CD14-positive monocyte (primary cell): ENCODE measurements at regions not wholly inside any gene's neighbourhood (a gene's known extent, or its start where the extent isn't known, plus 50 kb on each side); places are given as distances from the start of the nearest gene placed in this dataset.

ENCODE experiments used
- DNase-seq, 3 donors: peaks; one replicate each; pipeline ENCODE4 v3.0.0-alpha.2; 2011 to 2022
- H2AFZ ChIP-seq: 2 replicates; pipeline ENCODE4 v1.6.0; 2012; ENCODE audit warnings: mild to moderate bottlenecking, low read depth, low read length, inconsistent platforms; ENCODE audit not compliant: insufficient read depth, poor library complexity, severe bottlenecking
- H3K27ac ChIP-seq, 2 donors: 1 replicate in 1 of 2; 2 replicates in 1 of 2; pipeline ENCODE4 v1.5.1; 2012 to 2013; ENCODE audit warnings: low read length in 2 of 2, control low read depth in 1 of 2, inconsistent platforms in 1 of 2, low read depth in 1 of 2, mild to moderate bottlenecking in 1 of 2
- H3K27me3 ChIP-seq, 2 donors: one replicate each; pipeline versions ENCODE4 v1.6.0 to v1.6.1; 2011 to 2013; ENCODE audit warnings: low read length in 2 of 2; ENCODE audit not compliant: control insufficient read depth in 2 of 2, insufficient read depth in 2 of 2
- H3K36me3 ChIP-seq, 2 donors: replicated peaks in 1 of 2; 1 replicate in 1 of 2; 2 replicates in 1 of 2; pipeline versions ENCODE4 v1.5.1 to v1.6.1; 2012 to 2013; ENCODE audit warnings: low read length in 2 of 2, control low read depth in 1 of 2, inconsistent platforms in 1 of 2, mild to moderate bottlenecking in 1 of 2; ENCODE audit not compliant: insufficient read depth in 2 of 2, control insufficient read depth in 1 of 2
- H3K4me1 ChIP-seq, 2 donors: 1 replicate in 1 of 2; 2 replicates in 1 of 2; pipeline versions ENCODE4 v1.5.1 to v1.6.1; 2012 to 2013; ENCODE audit warnings: low read length in 2 of 2, control low read depth in 1 of 2, inconsistent platforms in 1 of 2, mild to moderate bottlenecking in 1 of 2, moderate library complexity in 1 of 2; ENCODE audit not compliant: insufficient read depth in 2 of 2, control insufficient read depth in 1 of 2
- H3K4me2 ChIP-seq: replicated peaks from 2 replicates; pipeline ENCODE3; 2012; ENCODE audit warnings: low read length, moderate library complexity, mild to moderate bottlenecking; ENCODE audit not compliant: poor library complexity, severe bottlenecking; ENCODE audit errors: extremely low read depth
- H3K4me3 ChIP-seq, 3 experiments: fragments of 200-600 bp in 1 of 3; sonication (generic) in 1 of 3; replicated peaks in 1 of 3; 1 replicate in 2 of 3; 2 replicates in 1 of 3; pipeline ENCODE4 v1.5.1; 2011 to 2013; ENCODE audit warnings: low read length in 3 of 3, mild to moderate bottlenecking in 3 of 3, control low read depth in 2 of 3, low read depth in 2 of 3, inconsistent platforms in 1 of 3, moderate library complexity in 1 of 3
- H3K79me2 ChIP-seq: 2 replicates; pipeline ENCODE4 v1.6.0; 2012; ENCODE audit warnings: mild to moderate bottlenecking, control low read depth, inconsistent platforms, low read length, moderate library complexity; ENCODE audit not compliant: insufficient read depth
- H3K9ac ChIP-seq: 2 replicates; pipeline ENCODE4 v1.6.0; 2017; ENCODE audit warnings: low read length, mild to moderate bottlenecking; ENCODE audit not compliant: insufficient read depth, poor library complexity, severe bottlenecking
- H3K9me3 ChIP-seq, 2 donors: replicated peaks in 1 of 2; 1 replicate in 1 of 2; 2 replicates in 1 of 2; pipeline versions ENCODE4 v1.5.1 to v1.6.1; 2012 to 2013; ENCODE audit warnings: low read length in 2 of 2, control low read depth in 1 of 2; ENCODE audit not compliant: control insufficient read depth in 1 of 2, insufficient read depth in 1 of 2
- H4K20me1 ChIP-seq: 2 replicates; pipeline ENCODE4 v1.6.0; 2012; ENCODE audit warnings: mild to moderate bottlenecking, low read length, control low read depth, moderate library complexity; ENCODE audit not compliant: insufficient read depth
- H3K27ac Mint-ChIP-seq, 7 donors: one replicate each; pipeline ENCODE4 v1.8.0; 2020; ENCODE audit warnings: mild to moderate bottlenecking in 7 of 7, mixed read lengths in 7 of 7, moderate library complexity in 6 of 7, inconsistent platforms in 2 of 7
- H3K27me3 Mint-ChIP-seq, 3 donors: one replicate each; pipeline ENCODE4 v1.8.0; 2021 to 2022; ENCODE audit warnings: low read depth in 3 of 3, mild to moderate bottlenecking in 3 of 3, mixed read lengths in 3 of 3, moderate library complexity in 3 of 3, inconsistent platforms in 1 of 3
- H3K36me3 Mint-ChIP-seq, 2 donors: one replicate each; pipeline ENCODE4 v1.8.0; 2020; ENCODE audit warnings: mixed read lengths in 2 of 2, inconsistent platforms in 1 of 2, mild to moderate bottlenecking in 1 of 2
- H3K4me1 Mint-ChIP-seq: one replicate; pipeline ENCODE4 v1.8.0; 2020; ENCODE audit warnings: mild to moderate bottlenecking, mixed read lengths
- H3K4me3 Mint-ChIP-seq, 2 donors: one replicate each; pipeline ENCODE4 v1.8.0; 2020; ENCODE audit warnings: mild to moderate bottlenecking in 2 of 2, mixed read lengths in 2 of 2, moderate library complexity in 1 of 2
- H3K9me3 Mint-ChIP-seq, 7 donors: one replicate each; pipeline ENCODE4 v1.8.0; 2020 to 2022; ENCODE audit warnings: mixed read lengths in 7 of 7, mild to moderate bottlenecking in 6 of 7, moderate library complexity in 6 of 7, inconsistent platforms in 2 of 7
- WGBS: methylation state at CpG from one replicate; pipeline ENCODE4 v1.1.5; 2013; ENCODE audit warnings: missing lambda C conversion rate; ENCODE audit not compliant: insufficient coverage; 5-methylcytosine and 5-hydroxymethylcytosine counted together
- intact Hi-C, 2 donors: fragments of 100-400 bp; cut with micrococcal nuclease; formaldehyde crosslinking; loops; one replicate each; pipeline versions ENCODE4 v1.15.0 to v1.15.1; 2023
- TF ChIP-seq, protein P1 (sequence below): fragments of 200-600 bp; IDR thresholded peaks from one replicate; pipeline ENCODE4 v1.8.0; 2022; ENCODE audit warnings: antibody characterized with exemption, mild to moderate bottlenecking

- Mint-ChIP-seq H3K27me3 (peaks cover 0 to 2% (median 1%) of the 10 kb centered on the region in 3 donors), H3K4me1 (peaks cover 3% of the 10 kb centered on the region), H3K36me3 (no peaks in the 10 kb centered on the region), H3K27ac (no peak overlapping the region), H3K4me3 (no peak overlapping the region), H3K9me3 (peaks cover 0 to 2% (median 0%) of the 10 kb centered on the region in 7 donors)
- TF ChIP-seq, protein P1, sequence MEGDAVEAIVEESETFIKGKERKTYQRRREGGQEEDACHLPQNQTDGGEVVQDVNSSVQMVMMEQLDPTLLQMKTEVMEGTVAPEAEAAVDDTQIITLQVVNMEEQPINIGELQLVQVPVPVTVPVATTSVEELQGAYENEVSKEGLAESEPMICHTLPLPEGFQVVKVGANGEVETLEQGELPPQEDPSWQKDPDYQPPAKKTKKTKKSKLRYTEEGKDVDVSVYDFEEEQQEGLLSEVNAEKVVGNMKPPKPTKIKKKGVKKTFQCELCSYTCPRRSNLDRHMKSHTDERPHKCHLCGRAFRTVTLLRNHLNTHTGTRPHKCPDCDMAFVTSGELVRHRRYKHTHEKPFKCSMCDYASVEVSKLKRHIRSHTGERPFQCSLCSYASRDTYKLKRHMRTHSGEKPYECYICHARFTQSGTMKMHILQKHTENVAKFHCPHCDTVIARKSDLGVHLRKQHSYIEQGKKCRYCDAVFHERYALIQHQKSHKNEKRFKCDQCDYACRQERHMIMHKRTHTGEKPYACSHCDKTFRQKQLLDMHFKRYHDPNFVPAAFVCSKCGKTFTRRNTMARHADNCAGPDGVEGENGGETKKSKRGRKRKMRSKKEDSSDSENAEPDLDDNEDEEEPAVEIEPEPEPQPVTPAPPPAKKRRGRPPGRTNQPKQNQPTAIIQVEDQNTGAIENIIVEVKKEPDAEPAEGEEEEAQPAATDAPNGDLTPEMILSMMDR = no peak
- no peaks in the 10 kb centered on the region for H3K9me3 ChIP-seq
- WGBS = no CpG with 5 or more reads among the region's 3 CpGs
- H3K4me2 ChIP-seq = no peak overlapping the region
- H3K4me1 ChIP-seq = no peaks in the 10 kb centered on the region
- H3K27ac ChIP-seq = no peak overlapping the region
- no peaks in the 10 kb centered on the region for H3K79me2 ChIP-seq
- no peaks in the 10 kb centered on the region for H3K27me3 ChIP-seq
- H3K4me3 ChIP-seq = no peak overlapping the region
- no peaks in the 10 kb centered on the region for H4K20me1 ChIP-seq
- H3K36me3 ChIP-seq = no peaks in the 10 kb centered on the region
- no peak overlapping the region for H3K9ac ChIP-seq
- DNase-seq = no peak
- intact Hi-C loops = loop anchor here in 1 of 2 donors (10.0 kb wide), 1 partner anchor 106 kb away; no protein-coding TSS in a partner anchor
- H2AFZ ChIP-seq = no peak overlapping the region
Measured at GRCh38 chr12:25780771-25781170, 177.7 kb upstream of the RASSF8 start.

DNA sequence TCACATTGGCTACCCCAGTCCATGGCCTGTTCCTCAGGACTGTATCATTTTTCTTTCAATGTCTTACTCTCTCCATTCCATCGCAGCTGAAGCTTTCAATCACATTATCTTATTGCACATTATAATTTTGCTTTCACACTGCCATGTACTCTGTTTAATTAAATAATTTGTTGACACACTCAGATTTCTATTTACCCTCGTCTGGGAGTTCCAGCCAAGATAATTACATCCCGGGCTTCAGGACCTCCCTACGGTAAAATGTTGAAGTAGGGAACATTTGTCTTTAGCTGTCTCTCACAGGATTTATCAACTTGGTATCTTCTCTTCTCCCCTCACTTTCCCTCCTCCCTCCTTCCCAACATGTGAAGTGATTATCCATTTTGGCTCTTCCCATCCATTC is 177.2 kb upstream of the RASSF8 start:
- H3K27me3 Mint-ChIP-seq = peaks cover 0 to 1% (median 0%) of the 10 kb centered on the region in 3 donors
- no peak overlapping the region for H3K27ac Mint-ChIP-seq
- no peak for DNase-seq
- H3K4me2 ChIP-seq = no peak overlapping the region
- no peak overlapping the region for H3K4me3 ChIP-seq
- H3K27ac ChIP-seq = no peak overlapping the region
- peaks cover 3% of the 10 kb centered on the region for H3K4me1 Mint-ChIP-seq
- no peaks in the 10 kb centered on the region for H3K9me3 ChIP-seq
- no peaks in the 10 kb centered on the region for H3K4me1 ChIP-seq
- no peaks in the 10 kb centered on the region for H3K27me3 ChIP-seq
- TF ChIP-seq, protein P1 = no peak
- no peak overlapping the region for H3K4me3 Mint-ChIP-seq
- no peaks in the 10 kb centered on the region for H3K36me3 ChIP-seq
- peaks cover 0 to 2% (median 0%) of the 10 kb centered on the region in 7 donors for H3K9me3 Mint-ChIP-seq
- no peaks in the 10 kb centered on the region for H3K36me3 Mint-ChIP-seq
- no peaks in the 10 kb centered on the region for H4K20me1 ChIP-seq
- no peak overlapping the region for H2AFZ ChIP-seq
- no peaks in the 10 kb centered on the region for H3K79me2 ChIP-seq
- no peak overlapping the region for H3K9ac ChIP-seq
- WGBS = 100% methylated on average over 1 of the region's 4 CpGs
- intact Hi-C loops = loop anchor here in 1 of 2 donors (10.0 kb wide), 1 partner anchor 106 kb away; no protein-coding TSS in a partner anchor
